B cell (primary cell): ENCODE measurements at regions not wholly inside any gene's neighbourhood (a gene's known extent, or its start where the extent isn't known, plus 50 kb on each side); places are given as distances from the start of the nearest gene placed in this dataset.

Source experiments
- ATAC-seq: fragments of 200-7000 bp; cut with Tn5 transposase; one replicate; pipeline ENCODE4 v1.10.0; 2021; ENCODE audit warnings: low read depth, mild to moderate bottlenecking, moderate number of reproducible peaks, moderate library complexity
- CTCF ChIA-PET: fragments of 350-600 bp; sonication (Branson Sonifier 250); formaldehyde crosslinking; loops from one replicate; lab custom pipeline; 2021; ENCODE audit warnings: antibody characterized with exemption, inconsistent platforms; lab: Charles Lee
- POLR2A ChIA-PET: fragments of 350-600 bp; sonication (Branson Sonifier 250); formaldehyde crosslinking; loops from one replicate; lab custom pipeline; 2021; ENCODE audit warnings: antibody characterized with exemption; lab: Charles Lee
- DNase-seq: peaks from one replicate; pipeline ENCODE4 v3.0.0; 2013
- H2AFZ ChIP-seq: 2 replicates; pipeline ENCODE4 v1.6.1; 2012; ENCODE audit warnings: mild to moderate bottlenecking, low read depth, low read length; ENCODE audit not compliant: insufficient read depth, poor library complexity, severe bottlenecking
- H3K27ac ChIP-seq, 2 donors: 1 replicate in 1 of 2; 2 replicates in 1 of 2; pipeline ENCODE4 v1.5.1; 2012 to 2013; ENCODE audit warnings: low read length in 2 of 2, mild to moderate bottlenecking in 2 of 2, moderate library complexity in 1 of 2
- H3K27me3 ChIP-seq, 4 experiments: fragments of 200-600 bp in 1 of 4; sonication (generic) in 1 of 4; replicated peaks in 1 of 4; 1 replicate in 2 of 4; 2 replicates in 2 of 4; pipeline versions ENCODE4 v1.6.1 to v1.7.0; 2013 to 2016; ENCODE audit warnings: low read length in 3 of 4, mild to moderate bottlenecking in 2 of 4, mixed read lengths in 1 of 4, moderate library complexity in 1 of 4; ENCODE audit not compliant: insufficient read depth in 4 of 4, control insufficient read depth in 3 of 4; ENCODE audit errors: control extremely low read depth in 1 of 4
- H3K36me3 ChIP-seq, 2 experiments: replicated peaks in 1 of 2; 1 replicate in 1 of 2; 2 replicates in 1 of 2; pipeline versions ENCODE4 v1.6.1 to v1.7.1; 2013; ENCODE audit warnings: low read length in 1 of 2; ENCODE audit not compliant: insufficient read depth in 2 of 2, control insufficient read depth in 1 of 2; ENCODE audit errors: control extremely low read depth in 1 of 2, extremely low read depth in 1 of 2
- H3K4me1 ChIP-seq, 2 donors: fragments of 200-600 bp in 1 of 2; sonication (generic) in 1 of 2; 1 replicate in 1 of 2; 2 replicates in 1 of 2; pipeline versions ENCODE4 v1.5.1 to v1.6.1; 2013 to 2017; ENCODE audit warnings: low read length in 2 of 2; ENCODE audit not compliant: control insufficient read depth in 2 of 2, insufficient read depth in 2 of 2
- H3K4me2 ChIP-seq: replicated peaks from 2 replicates; pipeline ENCODE3; 2012; ENCODE audit warnings: mild to moderate bottlenecking, low read depth, low read length; ENCODE audit not compliant: poor library complexity, severe bottlenecking
- H3K4me3 ChIP-seq, 5 experiments: fragments of 200-600 bp in 1 of 5; sonication (generic) in 1 of 5; 1 replicate in 3 of 5; 2 replicates in 2 of 5; pipeline versions ENCODE4 v1.5.1 to v1.7.0; 2011 to 2016; ENCODE audit warnings: low read length in 4 of 5, mild to moderate bottlenecking in 4 of 5, low read depth in 2 of 5, control low read depth in 1 of 5, moderate library complexity in 1 of 5; ENCODE audit not compliant: insufficient read depth in 1 of 5; ENCODE audit errors: control extremely low read depth in 1 of 5, extremely low read depth in 1 of 5
- H3K79me2 ChIP-seq: fragments of 200-600 bp; sonication (generic); one replicate; pipeline ENCODE4 v1.6.0; 2016; ENCODE audit warnings: low read length; ENCODE audit not compliant: control insufficient read depth, insufficient read depth
- H3K9ac ChIP-seq: fragments of 200-600 bp; sonication (generic); 2 replicates; pipeline ENCODE4 v1.6.1; 2017; ENCODE audit warnings: mild to moderate bottlenecking, low read length, moderate library complexity
- H3K9me3 ChIP-seq, 3 donors: one replicate each; pipeline versions ENCODE4 v1.6.1 to v1.7.1; 2013; ENCODE audit warnings: low read length in 2 of 3; ENCODE audit not compliant: control insufficient read depth in 2 of 3, insufficient read depth in 1 of 3; ENCODE audit errors: control extremely low read depth in 1 of 3
- H4K20me1 ChIP-seq: 2 replicates; pipeline ENCODE4 v1.6.0; 2012; ENCODE audit warnings: mild to moderate bottlenecking, low read length; ENCODE audit not compliant: insufficient read depth, control insufficient read depth, poor library complexity, severe bottlenecking
- H3K27ac Mint-ChIP-seq: one replicate; pipeline ENCODE4 v1.8.0; 2021; ENCODE audit warnings: mixed read lengths
- H3K27me3 Mint-ChIP-seq: one replicate; pipeline ENCODE4 v1.8.0; 2021; ENCODE audit warnings: mixed read lengths
- H3K4me1 Mint-ChIP-seq: one replicate; pipeline ENCODE4 v1.8.0; 2021; ENCODE audit warnings: mixed read lengths
- H3K4me3 Mint-ChIP-seq: one replicate; pipeline ENCODE4 v1.8.0; 2021; ENCODE audit warnings: mixed read lengths
- H3K9me3 Mint-ChIP-seq: one replicate; pipeline ENCODE4 v1.8.0; 2022; ENCODE audit warnings: mixed read lengths; ENCODE audit not compliant: insufficient read depth
- CTCF ChIP-seq: fragments of 200-600 bp; IDR thresholded peaks from one replicate; pipeline ENCODE4 v1.8.0; 2022; ENCODE audit warnings: antibody characterized with exemption, mild to moderate bottlenecking
- EZH2 ChIP-seq: IDR thresholded peaks from 2 replicates; pipeline ENCODE4 v1.6.1; 2012; ENCODE audit warnings: borderline replicate concordance, low read depth, mild to moderate bottlenecking, moderate library complexity, low read length; ENCODE audit not compliant: insufficient read depth, poor library complexity, severe bottlenecking
- WGBS: methylation state at CpG from one replicate; pipeline ENCODE4 v1.1.5; 2013; ENCODE audit warnings: missing lambda C conversion rate; ENCODE audit not compliant: insufficient coverage; 5-methylcytosine and 5-hydroxymethylcytosine counted together
- intact Hi-C: fragments of 100-400 bp; cut with micrococcal nuclease; formaldehyde crosslinking; loops from one replicate; pipeline ENCODE4 v1.10.0; 2022

GRCh38 chrX:150239946-150240642 lies 123.0 kb upstream of the MAMLD1 start:
- WGBS = 100% methylated on average over 4 of the region's 4 CpGs
- DNase-seq = no peak
- Histone ChIP-seq H3K4me1 (no peaks in the 10 kb centered on the region), H3K36me3 (no peaks in the 10 kb centered on the region), H3K27ac (no peak overlapping the region), H3K9me3 (no peaks in the 10 kb centered on the region), H3K4me2 (no peak overlapping the region), H3K4me3 (no peak overlapping the region), H2AFZ (no peak overlapping the region), H3K9ac (no peak overlapping the region), H4K20me1 (no peaks in the 10 kb centered on the region), H3K79me2 (no peaks in the 10 kb centered on the region), H3K27me3 (no peaks in the 10 kb centered on the region)
- TF ChIP-seq CTCF = no peak
- no peak for TF ChIP-seq EZH2
- Mint-ChIP-seq H3K27me3 (no peaks in the 10 kb centered on the region), H3K9me3 (no peaks in the 10 kb centered on the region), H3K4me3 (no peak overlapping the region), H3K27ac (no peak overlapping the region), H3K4me1 (no peaks in the 10 kb centered on the region)
- ATAC-seq = no peak
- CTCF ChIA-PET = no interaction called here
- POLR2A ChIA-PET = no interaction called here
- intact Hi-C loops = no loop called here

GRCh38 chrX:150240643-150240970 lies 122.5 kb upstream of the MAMLD1 start:
- Histone ChIP-seq H3K4me3 (no peak overlapping the region), H3K4me1 (no peaks in the 10 kb centered on the region), H3K27ac (no peak overlapping the region), H3K36me3 (no peaks in the 10 kb centered on the region), H3K9me3 (no peaks in the 10 kb centered on the region), H3K79me2 (no peaks in the 10 kb centered on the region), H3K4me2 (no peak overlapping the region), H3K27me3 (no peaks in the 10 kb centered on the region), H4K20me1 (no peaks in the 10 kb centered on the region), H3K9ac (no peak overlapping the region), H2AFZ (no peak overlapping the region)
- intact Hi-C loops = no loop called here
- H3K27me3 Mint-ChIP-seq = no peaks in the 10 kb centered on the region
- no peak overlapping the region for H3K27ac Mint-ChIP-seq
- no peak for DNase-seq
- WGBS = 100% methylated on average over 4 of the region's 5 CpGs
- no peak for TF ChIP-seq CTCF
- no peak for TF ChIP-seq EZH2
- ChIA-PET CTCF (no interaction called here), POLR2A (no interaction called here)
- ATAC-seq = no peak
- H3K4me1 Mint-ChIP-seq = no peaks in the 10 kb centered on the region
- H3K9me3 Mint-ChIP-seq = no peaks in the 10 kb centered on the region
- no peak overlapping the region for H3K4me3 Mint-ChIP-seq
